Tibial nerve (tissue), 4 donors: ENCODE measurements at regions not wholly inside any gene's neighbourhood (a gene's known extent, or its start where the extent isn't known, plus 50 kb on each side); places are given as distances from the start of the nearest gene placed in this dataset.
"Not testable (repeated sequence)": the region's sequence is repeated elsewhere in the genome, so short reads cannot be mapped to it uniquely, and the experiment has no call there.

Experiments
- DNase-seq, 2 donors: peaks; one replicate each; pipeline ENCODE4 v3.0.0-alpha.2; 2019; ENCODE audit warnings: low spot score in 2 of 2
- H3K27ac ChIP-seq, 4 donors: fragments of 200-600 bp; sonication (generic) in 3 of 4; one replicate each; pipeline ENCODE4 v1.5.1; 2017 to 2019; ENCODE audit warnings: mild to moderate bottlenecking in 1 of 4
- H3K27me3 ChIP-seq, 2 donors: fragments of 200-600 bp; sonication (generic) in 1 of 2; one replicate each; pipeline versions ENCODE4 v1.5.1 to v1.6.0; 2017 to 2019
- H3K36me3 ChIP-seq, 3 donors: fragments of 200-600 bp; sonication (generic); one replicate each; pipeline ENCODE4 v1.5.1; 2018 to 2019
- H3K4me1 ChIP-seq, 4 donors: fragments of 200-600 bp; sonication (generic) in 3 of 4; one replicate each; pipeline ENCODE4 v1.5.1; 2017 to 2019
- H3K4me3 ChIP-seq, 4 donors: fragments of 200-600 bp; sonication (generic) in 3 of 4; one replicate each; pipeline ENCODE4 v1.5.1; 2017 to 2019; ENCODE audit warnings: mild to moderate bottlenecking in 1 of 4, moderate library complexity in 1 of 4
- H3K9me3 ChIP-seq, 4 donors: fragments of 200-600 bp; sonication (generic) in 3 of 4; one replicate each; pipeline ENCODE4 v1.5.1; 2017 to 2019
- EP300 ChIP-seq, 2 donors: sonication (generic); formaldehyde crosslinking; IDR thresholded peaks; one replicate each; pipeline ENCODE4 v1.6.1; 2017; ENCODE audit warnings: antibody characterized with exemption in 2 of 2, mild to moderate bottlenecking in 1 of 2
- POLR2A ChIP-seq, 2 donors: fragments of 450-650 bp; IDR thresholded peaks; one replicate each; pipeline ENCODE4 v1.6.1; 2017; ENCODE audit warnings: antibody characterized with exemption in 2 of 2, mild to moderate bottlenecking in 2 of 2, moderate library complexity in 2 of 2
- WGBS, 2 donors: methylation state at CpG; one replicate each; pipeline ENCODE4 v1.1.5; 2018; 5-methylcytosine and 5-hydroxymethylcytosine counted together
- TF ChIP-seq, protein P1 (sequence below), 5 experiments: fragments of 200-600 bp in 3 of 5; fragments of 450-650 bp in 2 of 5; sonication (generic) in 3 of 5; IDR thresholded peaks; one replicate each; pipeline ENCODE4 v1.5.1; 2016 to 2019; ENCODE audit warnings: antibody characterized with exemption in 5 of 5, mild to moderate bottlenecking in 3 of 5, moderate library complexity in 2 of 5

DNA sequence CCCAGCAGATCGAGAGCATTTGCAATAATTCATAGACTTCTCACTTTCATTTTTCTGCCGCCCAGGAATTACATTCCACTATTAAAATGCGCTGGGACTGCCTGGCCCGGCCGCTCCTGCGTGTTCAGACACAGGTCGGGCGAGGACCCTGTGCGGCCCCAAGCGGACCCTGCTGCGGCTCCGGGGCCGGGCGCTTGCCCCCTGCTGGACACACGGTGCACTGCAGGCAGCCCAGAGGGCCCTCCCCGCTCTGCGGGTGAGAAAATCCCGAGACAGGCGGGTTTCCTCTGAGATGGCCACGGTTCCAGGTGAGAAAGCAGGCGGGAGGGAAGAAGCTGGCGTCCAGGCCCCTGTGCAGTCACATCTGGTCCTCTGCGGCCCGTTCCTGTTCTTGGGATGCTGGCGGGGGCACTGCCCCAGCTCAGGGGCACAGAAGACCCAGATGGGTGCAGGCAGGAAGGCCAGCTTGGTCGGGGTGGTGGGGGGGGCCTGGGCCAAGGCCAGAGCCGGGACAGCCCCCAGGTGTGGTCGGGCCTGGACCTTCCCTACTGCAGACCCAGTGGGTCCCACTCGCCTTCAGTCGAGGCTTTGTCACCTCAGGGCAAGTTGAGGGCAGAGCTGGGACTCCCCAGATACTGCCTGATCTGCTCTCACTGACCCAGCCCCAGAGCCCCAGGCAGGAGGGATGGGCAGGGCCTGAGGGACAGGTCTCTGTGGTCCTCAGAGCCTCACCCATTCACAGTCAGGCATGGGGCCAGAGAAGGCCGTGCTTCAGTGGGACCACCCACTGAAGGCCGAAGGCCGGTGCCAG lies 135.1 kb downstream of the FAM53A start:
- not testable (repeated sequence) for H3K36me3 ChIP-seq, H3K9me3 ChIP-seq, H3K27ac ChIP-seq, DNase-seq
- peaks cover 0 to 32% of the 10 kb centered on the region in 2 donors for H3K27me3 ChIP-seq
- H3K4me1 ChIP-seq, result peaks cover 0 to 26% (median 3%) of the 10 kb centered on the region in 4 donors
- TF ChIP-seq, protein P1, sequence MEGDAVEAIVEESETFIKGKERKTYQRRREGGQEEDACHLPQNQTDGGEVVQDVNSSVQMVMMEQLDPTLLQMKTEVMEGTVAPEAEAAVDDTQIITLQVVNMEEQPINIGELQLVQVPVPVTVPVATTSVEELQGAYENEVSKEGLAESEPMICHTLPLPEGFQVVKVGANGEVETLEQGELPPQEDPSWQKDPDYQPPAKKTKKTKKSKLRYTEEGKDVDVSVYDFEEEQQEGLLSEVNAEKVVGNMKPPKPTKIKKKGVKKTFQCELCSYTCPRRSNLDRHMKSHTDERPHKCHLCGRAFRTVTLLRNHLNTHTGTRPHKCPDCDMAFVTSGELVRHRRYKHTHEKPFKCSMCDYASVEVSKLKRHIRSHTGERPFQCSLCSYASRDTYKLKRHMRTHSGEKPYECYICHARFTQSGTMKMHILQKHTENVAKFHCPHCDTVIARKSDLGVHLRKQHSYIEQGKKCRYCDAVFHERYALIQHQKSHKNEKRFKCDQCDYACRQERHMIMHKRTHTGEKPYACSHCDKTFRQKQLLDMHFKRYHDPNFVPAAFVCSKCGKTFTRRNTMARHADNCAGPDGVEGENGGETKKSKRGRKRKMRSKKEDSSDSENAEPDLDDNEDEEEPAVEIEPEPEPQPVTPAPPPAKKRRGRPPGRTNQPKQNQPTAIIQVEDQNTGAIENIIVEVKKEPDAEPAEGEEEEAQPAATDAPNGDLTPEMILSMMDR (IDR thresholded peaks at IDR 0.05), result peak; percentile 89 to 98 (median 90)
- WGBS, 2 donors, result 3 to 15% methylated on average over 22 to 32 of the region's 33 CpGs
- H3K4me3 ChIP-seq, result peak overlapping the region in 3 of 4 donors; percentile 13 to 37 (median 26)

DNA sequence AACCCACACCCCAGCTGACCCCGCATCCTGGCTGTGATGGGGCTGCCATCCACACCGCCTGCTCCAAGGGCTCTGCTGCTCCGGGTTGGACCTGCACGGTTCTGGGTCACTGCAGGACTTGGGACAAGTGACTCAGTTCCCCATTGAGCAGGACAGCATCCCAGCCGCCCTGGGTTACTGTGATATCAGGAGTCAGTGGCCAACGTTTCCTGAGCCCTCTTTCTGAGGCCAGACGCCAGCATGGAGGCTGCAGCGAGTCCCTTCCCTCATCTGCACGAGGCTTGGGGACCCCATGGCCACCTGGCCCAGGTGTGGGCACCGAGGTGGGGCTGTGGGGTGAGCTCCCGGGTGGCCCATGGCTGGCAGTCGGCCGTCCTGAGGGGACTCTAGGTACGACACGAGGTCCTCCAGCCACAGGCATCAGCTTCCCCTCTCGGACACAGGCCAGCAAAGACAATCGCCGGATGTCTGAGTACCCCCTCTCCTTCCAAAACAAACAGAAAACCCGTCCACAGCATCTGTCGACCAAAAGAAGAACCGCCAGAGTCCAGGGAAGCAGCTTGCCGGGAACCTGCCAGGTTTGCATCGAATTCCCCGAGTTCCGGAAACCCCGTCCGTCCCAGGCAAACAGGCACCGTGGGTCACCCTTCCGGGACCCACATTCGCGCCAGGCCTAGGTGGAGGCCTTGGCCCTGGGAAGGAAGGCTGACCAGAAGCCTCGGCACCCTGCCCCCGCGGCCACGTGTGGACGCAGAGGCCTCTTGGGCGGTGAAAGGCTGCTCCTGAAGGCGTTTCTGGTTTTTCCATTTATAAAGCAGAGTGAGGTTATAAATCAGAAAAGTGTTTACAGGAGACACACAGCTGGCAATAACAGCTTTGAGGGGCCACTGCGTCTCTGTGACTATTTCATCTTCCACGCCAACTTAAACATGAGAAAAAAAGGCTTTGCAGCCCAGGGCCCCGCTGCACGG lies 136.0 kb downstream of the FAM53A start:
- Histone ChIP-seq H3K36me3 (no peaks in the 10 kb centered on the region), H3K9me3 (no peaks in the 10 kb centered on the region), H3K4me1 (peaks cover 0 to 26% (median 3%) of the 10 kb centered on the region in 4 donors), H3K4me3 (peak overlapping the region in 3 of 4 donors; percentile 13 to 37 (median 26)), H3K27ac (no peak overlapping the region), H3K27me3 (peaks cover 0 to 24% of the 10 kb centered on the region in 2 donors)
- peak in 1 of 2 donors; percentile 10 for DNase-seq
- TF ChIP-seq, protein P1 (IDR thresholded peaks at IDR 0.05), result no peak
- TF ChIP-seq EP300 (IDR thresholded peaks at IDR 0.05), result no peak
- TF ChIP-seq POLR2A (IDR thresholded peaks at IDR 0.05), result no peak
- WGBS, 2 donors, result 45 to 51% methylated on average over 28 of the region's 42 CpGs

DNA sequence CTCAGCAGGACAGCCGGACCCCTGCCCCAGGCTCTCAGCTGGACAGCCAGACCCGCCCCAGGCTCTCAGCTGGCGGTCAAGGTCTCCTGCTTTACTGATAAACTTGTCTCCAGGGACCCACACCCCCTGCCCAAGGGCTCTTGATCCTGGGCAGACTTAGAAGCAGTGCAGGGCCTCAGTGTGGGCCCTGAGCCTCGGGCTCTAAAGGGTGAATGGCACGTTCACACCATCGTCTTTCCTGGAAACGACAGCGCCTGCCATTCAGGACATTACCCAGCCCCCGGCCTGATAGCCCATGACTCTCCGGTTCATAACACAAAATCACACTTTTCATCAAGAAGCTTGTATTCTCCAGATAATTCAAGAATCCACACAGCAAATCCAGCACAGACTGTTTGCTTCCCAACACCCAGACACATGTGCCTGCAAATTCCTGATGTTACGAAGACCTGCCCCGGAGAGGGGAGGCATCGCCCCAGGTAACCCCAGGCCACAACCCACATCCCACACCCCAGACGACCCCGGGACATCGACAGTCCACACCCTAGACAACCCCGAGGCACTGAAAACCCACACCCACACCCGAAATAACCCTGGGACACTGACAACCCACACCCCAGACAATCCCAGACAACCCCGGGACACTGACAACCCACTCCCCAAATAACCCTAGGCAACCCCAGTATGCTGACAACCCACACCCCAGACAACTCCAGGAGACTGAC lies 136.8 kb downstream of the FAM53A start:
- no peak overlapping the region for H3K4me3 ChIP-seq
- 55 to 56% methylated on average over 15 to 19 of the region's 19 CpGs for WGBS, 2 donors
- H3K27me3 ChIP-seq, result peaks cover 0 to 17% of the 10 kb centered on the region in 2 donors
- no peak for DNase-seq
- H3K4me1 ChIP-seq, result peaks cover 0 to 26% (median 3%) of the 10 kb centered on the region in 4 donors
- H3K36me3 ChIP-seq, result no peaks in the 10 kb centered on the region
- TF ChIP-seq, protein P1 (IDR thresholded peaks at IDR 0.05), result no peak
- TF ChIP-seq EP300 (IDR thresholded peaks at IDR 0.05), result no peak
- H3K27ac ChIP-seq, result no peak overlapping the region
- no peaks in the 10 kb centered on the region for H3K9me3 ChIP-seq

DNA sequence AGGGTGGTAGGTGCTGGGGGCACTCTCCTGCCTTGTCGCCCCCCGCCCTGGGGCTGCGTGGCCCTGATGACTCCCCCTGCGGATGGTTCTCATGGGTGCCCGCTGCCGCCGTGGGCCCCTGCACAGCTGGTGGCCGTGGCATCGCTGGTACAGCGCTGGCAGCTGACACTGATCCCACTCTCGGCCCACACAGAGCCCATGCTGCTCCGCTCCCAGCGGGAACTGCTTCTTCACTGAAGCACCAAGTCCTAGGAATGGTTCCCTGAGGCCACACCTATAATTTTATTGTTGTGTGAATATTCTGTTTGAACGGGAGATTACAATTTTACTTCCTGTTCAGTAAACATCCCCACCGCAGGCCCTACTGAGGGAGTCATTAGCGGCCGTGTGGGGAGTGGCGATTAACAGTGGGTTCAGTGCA lies 138.6 kb upstream of the NKX1-1 start:
- peaks cover 0 to 26% (median 3%) of the 10 kb centered on the region in 4 donors for H3K4me1 ChIP-seq
- no peak for DNase-seq
- H3K9me3 ChIP-seq, result no peaks in the 10 kb centered on the region
- peak overlapping the region in 1 of 4 donors; percentile 5 for H3K4me3 ChIP-seq
- no peaks in the 10 kb centered on the region for H3K36me3 ChIP-seq
- TF ChIP-seq, protein P1 (IDR thresholded peaks at IDR 0.05), result no peak
- TF ChIP-seq EP300 (IDR thresholded peaks at IDR 0.05) (no peak), POLR2A (IDR thresholded peaks at IDR 0.05) (no peak)
- 45 to 72% methylated on average over 5 to 18 of the region's 18 CpGs for WGBS, 2 donors
- peak overlapping the region in 1 of 4 donors; percentile 20 for H3K27ac ChIP-seq
- peaks cover 0 to 23% of the 10 kb centered on the region in 2 donors for H3K27me3 ChIP-seq

DNA sequence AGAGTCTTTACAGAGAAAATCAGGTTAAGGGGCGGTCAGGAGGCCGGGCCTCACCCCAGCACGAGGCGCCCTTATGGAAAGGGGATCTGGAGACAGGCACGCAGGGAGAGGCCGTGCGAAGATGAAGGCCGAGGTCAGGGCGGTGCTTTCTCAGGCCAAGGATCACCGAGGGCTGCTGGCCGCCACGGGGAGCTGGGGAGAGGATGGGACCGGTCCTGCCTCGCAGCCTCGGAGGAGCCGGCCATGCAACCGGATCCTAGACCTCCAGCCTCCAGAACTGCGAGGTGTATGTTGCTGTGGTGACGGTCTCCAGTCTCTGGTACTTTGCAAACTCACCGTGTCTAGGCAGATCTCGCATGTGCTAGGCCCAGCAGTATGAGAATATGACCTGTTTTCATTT lies 138.2 kb upstream of the NKX1-1 start:
- H3K36me3 ChIP-seq, H3K9me3 ChIP-seq, DNase-seq: not testable (repeated sequence)
- H3K4me1 ChIP-seq, result peaks cover 0 to 24% (median 3%) of the 10 kb centered on the region in 4 donors
- peak overlapping the region in 1 of 4 donors; percentile 5 for H3K4me3 ChIP-seq
- H3K27ac ChIP-seq, result peak overlapping the region in 1 of 4 donors; percentile 20
- peaks cover 0 to 27% of the 10 kb centered on the region in 2 donors for H3K27me3 ChIP-seq
- 59 to 74% methylated on average over 14 to 21 of the region's 21 CpGs for WGBS, 2 donors
